HepG2 (cell line): ENCODE measurements at regions not wholly inside any gene's neighbourhood (a gene's known extent, or its start where the extent isn't known, plus 50 kb on each side); places are given as distances from the start of the nearest gene placed in this dataset.

Source experiments
- JDP2 ChIP-seq: sonication (generic); formaldehyde crosslinking; IDR thresholded peaks from 2 replicates; pipeline ENCODE4 v1.8.1; 2022; ENCODE audit warnings: missing genetic modification reagents, borderline replicate concordance
- SMARCC2 ChIP-seq: fragments of 450-650 bp; IDR thresholded peaks from 2 replicates; pipeline ENCODE4 v1.6.1; 2017; ENCODE audit warnings: antibody characterized with exemption, mild to moderate bottlenecking
- TAF1 ChIP-seq: sonication (generic); formaldehyde crosslinking; IDR thresholded peaks from 2 replicates; pipeline ENCODE4 v1.4.0; 2020; ENCODE audit warnings: missing genetic modification reagents
- ZSCAN29 ChIP-seq: sonication (generic); formaldehyde crosslinking; conservative IDR thresholded peaks from 2 replicates; pipeline ENCODE4 v1.4.0; 2020; ENCODE audit warnings: mild to moderate bottlenecking, missing genetic modification reagents
- TF ChIP-seq, protein P1 (sequence below): sonication (generic); formaldehyde crosslinking; IDR thresholded peaks from 2 replicates; pipeline ENCODE4 v1.4.0; 2020; ENCODE audit warnings: missing genetic modification reagents, mild to moderate bottlenecking, borderline replicate concordance

DNA sequence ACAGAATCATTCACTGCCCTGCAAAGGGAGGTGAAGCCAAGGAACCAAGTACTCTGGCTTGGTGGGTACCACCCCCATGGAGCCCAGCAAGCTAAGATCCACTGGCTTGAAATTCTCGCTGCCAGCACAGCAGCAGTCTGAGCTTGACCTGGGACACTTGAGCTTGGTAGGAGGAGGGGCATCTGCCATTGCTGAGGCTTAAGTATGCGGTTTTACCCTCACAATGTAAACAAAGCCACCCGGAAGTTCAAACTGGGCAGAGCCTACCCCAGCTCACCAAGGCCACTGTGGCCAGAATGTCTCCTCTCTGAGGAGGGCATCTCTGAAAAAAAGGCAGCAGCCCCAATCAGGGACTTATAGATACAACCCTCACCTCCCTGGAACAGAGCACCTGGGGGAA lies 1050.0 kb upstream of the GHITM start:
- TF ChIP-seq TAF1 (CRISPR knock-in tag) (no peak), JDP2 (CRISPR knock-in tag) (no peak), SMARCC2 (no peak), ZSCAN29 (CRISPR knock-in tag) (no peak)
- TF ChIP-seq, protein P1, sequence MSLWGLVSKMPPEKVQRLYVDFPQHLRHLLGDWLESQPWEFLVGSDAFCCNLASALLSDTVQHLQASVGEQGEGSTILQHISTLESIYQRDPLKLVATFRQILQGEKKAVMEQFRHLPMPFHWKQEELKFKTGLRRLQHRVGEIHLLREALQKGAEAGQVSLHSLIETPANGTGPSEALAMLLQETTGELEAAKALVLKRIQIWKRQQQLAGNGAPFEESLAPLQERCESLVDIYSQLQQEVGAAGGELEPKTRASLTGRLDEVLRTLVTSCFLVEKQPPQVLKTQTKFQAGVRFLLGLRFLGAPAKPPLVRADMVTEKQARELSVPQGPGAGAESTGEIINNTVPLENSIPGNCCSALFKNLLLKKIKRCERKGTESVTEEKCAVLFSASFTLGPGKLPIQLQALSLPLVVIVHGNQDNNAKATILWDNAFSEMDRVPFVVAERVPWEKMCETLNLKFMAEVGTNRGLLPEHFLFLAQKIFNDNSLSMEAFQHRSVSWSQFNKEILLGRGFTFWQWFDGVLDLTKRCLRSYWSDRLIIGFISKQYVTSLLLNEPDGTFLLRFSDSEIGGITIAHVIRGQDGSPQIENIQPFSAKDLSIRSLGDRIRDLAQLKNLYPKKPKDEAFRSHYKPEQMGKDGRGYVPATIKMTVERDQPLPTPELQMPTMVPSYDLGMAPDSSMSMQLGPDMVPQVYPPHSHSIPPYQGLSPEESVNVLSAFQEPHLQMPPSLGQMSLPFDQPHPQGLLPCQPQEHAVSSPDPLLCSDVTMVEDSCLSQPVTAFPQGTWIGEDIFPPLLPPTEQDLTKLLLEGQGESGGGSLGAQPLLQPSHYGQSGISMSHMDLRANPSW (CRISPR knock-in tag), result no peak
